HG03025 (cell line): ENCODE measurements at regions not wholly inside any gene's neighbourhood (a gene's known extent, or its start where the extent isn't known, plus 50 kb on each side); places are given as distances from the start of the nearest gene placed in this dataset.
"Not testable (repeated sequence)": the region's sequence is repeated elsewhere in the genome, so short reads cannot be mapped to it uniquely, and the experiment has no call there.

Experiments
- ATAC-seq: cut with Tn5 transposase; IDR thresholded peaks from one replicate; pipeline ENCODE4 v1.9.1; 2021; ENCODE audit warnings: mild to moderate bottlenecking, moderate library complexity; ENCODE audit not compliant: unreplicated experiment, low FRiP score

DNA sequence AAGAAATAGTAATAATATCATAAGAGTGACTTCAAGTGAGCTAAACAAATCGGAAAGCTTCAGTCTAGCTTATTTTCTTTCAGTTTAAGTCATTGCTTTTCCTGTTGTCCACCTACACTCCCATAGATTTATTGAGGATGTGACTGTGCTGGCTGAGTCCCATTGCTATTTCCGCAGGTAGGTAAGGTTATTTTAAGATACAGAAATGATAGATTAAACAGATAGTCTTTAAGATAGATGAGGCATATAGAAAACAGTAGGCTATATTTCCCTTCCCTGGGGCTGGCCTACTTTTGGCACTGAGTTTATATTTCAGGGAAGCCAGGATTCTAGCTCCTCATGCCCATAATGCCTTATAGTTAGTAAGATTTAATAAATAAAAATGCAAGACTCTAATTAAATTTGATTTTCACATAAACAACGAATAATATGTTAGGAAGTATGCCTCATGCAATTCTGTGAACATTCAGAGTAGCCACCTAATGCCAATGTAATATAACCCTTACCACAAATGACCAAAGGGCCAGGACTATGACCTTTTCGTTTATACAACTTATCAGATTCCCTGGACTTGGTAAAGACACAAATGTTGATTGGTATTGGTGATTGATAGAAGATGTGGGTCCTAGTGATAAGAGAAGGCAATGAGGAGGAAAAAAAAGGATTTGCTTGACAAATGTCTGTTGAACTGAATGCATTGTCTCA lies 1079.3 kb downstream of the EPHA7 start:
- ATAC-seq: no peak

DNA sequence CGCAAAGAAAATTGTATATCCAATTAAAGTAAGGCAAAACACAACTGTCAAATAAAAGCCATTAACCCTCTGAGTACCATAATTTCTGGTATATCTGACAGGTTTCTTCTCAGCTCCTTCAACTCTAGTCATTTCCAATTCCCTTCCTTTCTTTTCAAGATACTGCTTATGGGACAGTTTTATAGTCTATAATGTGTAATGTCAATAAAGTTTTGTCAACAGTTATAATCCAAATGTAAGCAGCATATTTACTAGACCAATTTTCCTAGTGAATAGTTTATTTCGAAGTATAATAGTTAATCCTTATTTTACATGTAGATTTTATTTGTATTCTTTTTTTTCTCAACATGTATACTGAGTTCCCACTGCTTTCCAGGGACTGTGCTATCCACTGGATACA lies 1081.8 kb downstream of the EPHA7 start:
- ATAC-seq: no peak

DNA sequence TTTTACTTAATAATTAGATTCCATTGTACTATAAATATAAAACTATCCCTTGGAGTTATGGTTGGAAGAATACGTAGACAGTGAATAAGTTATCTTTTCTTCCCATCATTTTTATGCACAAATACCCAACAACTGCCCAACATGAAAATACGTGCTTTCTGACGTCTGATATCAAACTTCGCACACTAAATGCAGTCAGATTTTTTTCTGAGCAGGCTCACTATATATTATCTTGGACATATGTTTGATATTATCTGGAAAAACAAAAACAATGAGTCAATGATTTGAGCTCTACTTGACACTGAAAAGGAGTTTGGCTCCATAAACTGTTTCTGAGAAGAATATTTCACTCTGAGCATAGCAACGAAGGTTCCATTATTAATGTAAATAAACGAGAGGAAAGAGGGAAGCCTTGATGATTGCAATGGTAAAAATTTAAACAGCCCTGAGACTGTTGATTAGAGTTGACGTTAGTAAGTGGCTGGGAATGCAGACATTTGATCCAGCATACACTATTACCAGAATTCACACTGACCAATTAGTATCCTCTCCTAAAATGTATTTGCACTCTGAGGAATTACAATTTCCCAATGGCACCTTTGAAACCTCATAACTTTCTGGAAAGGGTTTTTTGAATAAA lies 1090.0 kb downstream of the EPHA7 start:
- no peak for ATAC-seq

- no peak for ATAC-seq
Measured at GRCh38 chr6:92315312-92315711, 1104.0 kb downstream of the EPHA7 start.

GRCh38 chr6:92297101-92297500 lies 1122.3 kb downstream of the EPHA7 start:
- no peak for ATAC-seq

DNA sequence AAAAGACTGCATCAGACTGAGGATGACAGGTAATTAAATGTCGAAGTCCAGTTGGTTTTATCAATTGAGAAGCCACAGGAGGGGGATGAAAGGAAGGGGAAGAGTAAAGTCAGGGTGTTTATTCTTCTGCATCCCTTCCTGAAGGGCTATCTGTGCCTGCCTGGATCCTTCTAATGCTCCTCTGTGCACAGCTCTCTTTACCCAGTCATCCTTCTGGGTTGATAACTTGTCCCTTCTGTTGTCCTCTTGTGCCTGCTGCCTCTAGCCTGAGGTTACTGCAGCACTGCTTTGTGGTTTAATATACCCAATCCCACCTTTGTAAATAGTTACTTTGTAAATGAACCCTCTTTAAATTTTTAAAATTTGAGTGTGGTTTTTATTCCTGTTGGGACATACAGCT lies 1127.3 kb downstream of the EPHA7 start:
- no peak for ATAC-seq

- no peak for ATAC-seq
Measured at GRCh38 chr6:92289831-92290230, 1129.5 kb downstream of the EPHA7 start.

DNA sequence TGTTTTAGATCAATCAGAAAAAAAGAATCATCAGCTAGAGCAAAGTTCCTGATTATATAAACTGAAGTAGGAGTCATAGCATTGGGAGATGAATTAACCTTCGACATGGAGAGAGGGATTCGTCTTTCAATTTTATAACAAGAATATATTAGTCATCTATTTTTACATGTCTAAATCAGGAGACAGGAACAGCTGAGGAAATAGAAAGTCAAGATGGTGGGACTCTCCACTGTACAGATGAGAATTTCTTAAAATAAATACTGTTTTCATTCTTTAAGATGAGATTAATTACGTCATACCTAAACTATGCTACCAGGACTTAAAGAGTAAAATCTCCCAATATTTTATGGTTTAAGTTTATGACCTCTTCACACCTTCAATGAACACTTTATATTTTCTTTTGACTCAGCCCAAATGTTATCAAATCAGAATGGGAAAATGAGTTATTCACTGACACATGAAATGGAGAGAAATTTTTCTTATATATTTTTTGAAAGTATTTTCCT lies 1137.7 kb downstream of the EPHA7 start:
- ATAC-seq: no peak

DNA sequence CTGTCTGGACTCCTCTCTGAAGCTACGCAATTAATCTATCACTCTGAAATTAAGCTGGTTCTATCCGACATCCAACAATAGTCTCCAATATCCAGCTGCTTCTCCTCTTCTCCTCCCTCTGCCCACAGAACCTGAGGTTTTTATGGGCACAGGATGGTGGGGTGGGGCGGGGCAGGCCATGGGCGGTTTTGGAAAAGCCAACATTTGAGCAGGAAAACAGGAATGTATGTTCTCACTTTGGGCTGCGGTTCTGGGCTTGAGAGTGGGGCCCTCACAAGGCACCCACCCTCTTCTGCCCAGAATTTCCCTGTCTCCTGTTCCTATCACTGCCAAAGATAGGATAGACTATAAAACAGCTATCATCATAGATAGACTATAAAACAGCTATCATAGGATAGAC lies 1144.2 kb downstream of the EPHA7 start:
- no peak for ATAC-seq

GRCh38 chr6:92274588-92274987 lies 1144.8 kb downstream of the EPHA7 start:
- ATAC-seq: no peak

- ATAC-seq: no peak
Measured at GRCh38 chr6:92273694-92274093, 1145.7 kb downstream of the EPHA7 start.

GRCh38 chr6:92271091-92271490 lies 1148.3 kb downstream of the EPHA7 start:
- no peak for ATAC-seq

DNA sequence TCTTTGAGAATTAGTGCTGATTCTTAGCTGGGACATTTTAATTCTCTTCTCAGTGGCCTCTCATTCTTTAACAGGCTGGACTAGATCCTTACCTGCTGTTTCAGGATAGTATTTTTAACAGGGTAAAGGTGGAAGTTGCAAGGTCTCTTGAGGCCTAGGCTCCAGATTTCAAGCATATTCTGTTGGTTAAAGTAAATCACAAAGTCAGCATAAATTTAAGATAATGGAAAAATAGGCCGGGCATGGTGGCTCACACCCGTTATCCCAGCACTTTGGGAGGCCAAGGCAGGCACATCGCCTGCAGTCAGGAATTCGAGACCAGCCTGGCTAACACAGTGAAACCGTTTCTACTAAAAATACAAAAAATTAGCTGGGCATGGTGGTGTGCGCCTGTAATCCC lies 1149.0 kb downstream of the EPHA7 start:
- ATAC-seq: no peak

GRCh38 chr6:92267335-92267734 lies 1152.0 kb downstream of the EPHA7 start:
- ATAC-seq: no peak

GRCh38 chr6:92263864-92264263 lies 1155.5 kb downstream of the EPHA7 start:
- no peak for ATAC-seq

- no peak for ATAC-seq
Measured at GRCh38 chr6:92259171-92259570, 1160.2 kb downstream of the EPHA7 start.

DNA sequence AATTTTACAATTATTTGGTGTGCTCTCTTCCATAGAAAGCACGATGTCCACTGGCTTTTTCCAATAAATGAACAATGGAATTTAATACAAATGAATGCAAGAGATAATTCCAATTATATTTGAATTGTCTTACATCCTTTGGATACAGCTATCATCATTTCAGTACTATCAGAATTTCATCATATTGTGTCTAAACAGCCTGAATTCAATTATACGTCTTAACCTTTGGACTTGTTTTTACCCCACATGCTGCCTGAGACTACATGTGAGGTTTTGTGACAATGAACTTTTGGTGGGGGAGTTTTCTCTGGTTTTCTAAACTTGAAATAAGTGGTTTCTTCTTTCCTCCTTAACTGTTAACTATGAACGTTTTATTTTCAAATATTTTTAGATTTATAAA lies 1176.0 kb downstream of the EPHA7 start:
- no peak for ATAC-seq

- no peak for ATAC-seq
Measured at GRCh38 chr6:92231171-92231701, 1188.1 kb downstream of the EPHA7 start.

DNA sequence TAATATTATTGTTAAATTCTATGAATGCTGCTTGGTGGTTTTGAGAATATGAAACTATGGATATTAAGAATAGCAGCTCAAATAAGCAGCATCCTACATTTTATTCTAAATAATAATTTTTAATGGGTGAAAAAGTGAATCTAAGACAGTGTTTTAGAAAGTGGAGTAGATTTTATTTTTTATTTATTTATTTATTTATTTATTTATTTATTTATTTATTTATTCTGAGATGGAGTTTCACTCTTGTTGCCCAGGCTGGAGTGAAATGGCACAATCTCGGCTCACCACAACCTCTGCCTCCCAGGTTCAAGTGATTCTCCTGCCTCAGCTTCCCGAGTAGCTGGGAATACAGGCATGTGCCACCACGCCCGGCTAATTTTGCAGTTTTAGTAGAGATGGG lies 1199.4 kb downstream of the EPHA7 start:
- ATAC-seq: not testable (repeated sequence)

DNA sequence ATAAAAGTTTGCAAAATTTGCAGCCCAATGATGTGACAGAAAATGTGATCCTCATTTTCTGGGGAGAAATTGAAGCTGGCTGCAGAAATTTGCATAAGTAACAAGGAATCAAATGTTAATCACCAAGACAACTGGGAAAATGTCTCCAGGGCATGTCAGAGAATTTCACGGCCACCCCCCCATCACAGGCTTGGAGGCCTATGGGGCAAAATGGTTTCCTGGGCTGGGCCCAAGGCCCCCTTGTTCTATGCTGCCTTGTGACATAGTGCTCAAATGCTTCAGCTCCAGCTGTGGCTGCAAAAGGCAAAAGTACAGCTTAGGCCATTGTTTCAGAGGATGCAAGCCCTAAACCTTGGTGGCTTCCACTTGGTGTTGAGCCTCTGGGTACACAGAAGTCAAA lies 1202.6 kb downstream of the EPHA7 start:
- ATAC-seq: no peak

DNA sequence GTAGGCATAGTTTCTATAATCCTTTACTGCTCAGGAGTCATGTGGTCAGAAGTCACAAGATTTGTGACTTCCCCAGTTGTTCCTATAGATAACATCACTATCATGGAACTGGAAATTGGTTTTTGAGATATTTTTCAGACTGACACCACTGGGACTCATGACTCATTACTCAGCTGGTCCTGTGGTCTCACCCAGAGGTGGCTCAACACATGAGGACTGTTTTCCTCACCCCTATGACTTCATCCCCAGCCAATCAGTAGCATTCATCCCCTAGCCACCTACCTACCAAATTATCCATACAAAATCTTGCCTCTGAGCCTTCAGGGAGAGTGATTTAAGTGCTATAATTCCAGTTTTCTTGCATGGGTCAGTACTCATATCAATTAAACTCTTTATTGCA lies 1217.7 kb downstream of the EPHA7 start:
- no peak for ATAC-seq

DNA sequence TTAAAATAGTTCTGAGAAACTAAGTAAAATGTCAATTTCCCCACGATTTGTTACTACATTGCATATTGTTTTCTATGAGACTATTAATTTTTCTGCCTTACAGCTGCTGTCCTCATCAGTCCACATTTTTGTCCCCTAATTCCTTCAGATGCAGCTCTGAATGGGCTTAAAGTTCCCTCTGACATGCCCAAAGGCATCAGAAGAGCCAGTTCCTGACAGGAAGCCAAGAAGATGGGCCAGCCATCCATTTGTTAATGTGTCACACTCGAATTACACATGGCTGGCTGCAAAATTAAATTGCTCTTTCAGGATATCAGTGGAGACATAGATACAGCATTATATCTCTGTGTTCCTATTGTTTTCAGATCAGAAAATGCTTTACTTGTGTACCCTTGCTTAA lies 1223.0 kb downstream of the EPHA7 start:
- ATAC-seq: no peak
